ENCODE measurements at regions not wholly inside any gene's neighbourhood (a gene's known extent, or its start where the extent isn't known, plus 50 kb on each side); places are given as distances from the start of the nearest gene placed in this dataset.

DNA sequence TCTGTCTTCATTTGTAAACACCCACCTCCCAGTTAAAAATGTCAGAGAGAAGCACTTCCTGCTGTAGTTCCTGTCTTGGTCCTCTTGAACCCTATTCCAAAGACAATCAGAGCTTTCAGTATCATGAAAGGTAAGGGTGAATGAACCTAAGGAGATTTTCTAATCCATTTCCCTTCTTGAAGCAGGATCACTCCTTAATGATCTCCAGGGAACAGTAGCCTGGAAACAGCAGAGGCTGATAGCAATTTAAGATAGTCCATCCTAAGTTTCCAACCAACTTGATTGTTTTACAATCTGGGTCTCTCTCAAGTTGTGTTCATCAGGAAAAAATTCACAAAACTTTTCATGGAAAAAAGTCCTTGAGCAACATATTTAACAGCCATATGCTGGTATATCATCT lies 273.6 kb downstream of the NEBL start:
- TF ChIP-seq, protein P1, sequence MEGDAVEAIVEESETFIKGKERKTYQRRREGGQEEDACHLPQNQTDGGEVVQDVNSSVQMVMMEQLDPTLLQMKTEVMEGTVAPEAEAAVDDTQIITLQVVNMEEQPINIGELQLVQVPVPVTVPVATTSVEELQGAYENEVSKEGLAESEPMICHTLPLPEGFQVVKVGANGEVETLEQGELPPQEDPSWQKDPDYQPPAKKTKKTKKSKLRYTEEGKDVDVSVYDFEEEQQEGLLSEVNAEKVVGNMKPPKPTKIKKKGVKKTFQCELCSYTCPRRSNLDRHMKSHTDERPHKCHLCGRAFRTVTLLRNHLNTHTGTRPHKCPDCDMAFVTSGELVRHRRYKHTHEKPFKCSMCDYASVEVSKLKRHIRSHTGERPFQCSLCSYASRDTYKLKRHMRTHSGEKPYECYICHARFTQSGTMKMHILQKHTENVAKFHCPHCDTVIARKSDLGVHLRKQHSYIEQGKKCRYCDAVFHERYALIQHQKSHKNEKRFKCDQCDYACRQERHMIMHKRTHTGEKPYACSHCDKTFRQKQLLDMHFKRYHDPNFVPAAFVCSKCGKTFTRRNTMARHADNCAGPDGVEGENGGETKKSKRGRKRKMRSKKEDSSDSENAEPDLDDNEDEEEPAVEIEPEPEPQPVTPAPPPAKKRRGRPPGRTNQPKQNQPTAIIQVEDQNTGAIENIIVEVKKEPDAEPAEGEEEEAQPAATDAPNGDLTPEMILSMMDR (optimal IDR thresholded peaks at IDR 0.05 in 1 of 3, IDR thresholded peaks at IDR 0.05 in 1 of 3, conservative IDR thresholded peaks at IDR 0.05 in 1 of 3; ENCODE audit: extremely low read depth in 1 of 3, insufficient read depth in 2 of 3, low read length in 3 of 3): no peak
- no peak for TF ChIP-seq EZH2 (IDR thresholded peaks at IDR 0.05; ENCODE audit: low read length)

Data from keratinocyte (primary cell).